WERI-Rb-1 (cell line): ENCODE measurements at regions not wholly inside any gene's neighbourhood (a gene's known extent, or its start where the extent isn't known, plus 50 kb on each side); places are given as distances from the start of the nearest gene placed in this dataset.

Experiments
- DNase-seq: peaks from one replicate; pipeline ENCODE4 v3.0.0-alpha.2; 2020
- H3K27ac ChIP-seq: fragments of 250-450 bp; sonication (Bioruptor Pico); 2 replicates; pipeline ENCODE4 v1.5.1; 2020; ENCODE audit warnings: mild to moderate bottlenecking, moderate library complexity
- H3K27me3 ChIP-seq: fragments of 250-450 bp; sonication (Bioruptor Pico); 2 replicates; pipeline ENCODE4 v1.5.1; 2021; ENCODE audit warnings: mild to moderate bottlenecking, low read depth, moderate library complexity; ENCODE audit not compliant: insufficient read depth, severe bottlenecking
- H3K36me3 ChIP-seq: fragments of 250-450 bp; sonication (Bioruptor Pico); 2 replicates; pipeline ENCODE4 v1.5.1; 2020; ENCODE audit warnings: mild to moderate bottlenecking, moderate library complexity
- H3K4me3 ChIP-seq: 2 replicates; pipeline ENCODE4 v1.5.1; 2011; ENCODE audit warnings: low read depth, mild to moderate bottlenecking, control low read depth, low read length
- H3K9me3 ChIP-seq: fragments of 250-450 bp; sonication (Bioruptor Pico); 2 replicates; pipeline ENCODE4 v1.5.1; 2021; ENCODE audit warnings: mild to moderate bottlenecking, moderate library complexity; ENCODE audit not compliant: severe bottlenecking
- CTCF ChIP-seq: IDR thresholded peaks from 2 replicates; pipeline ENCODE4 v1.5.1; 2011; ENCODE audit warnings: low read depth, mild to moderate bottlenecking, control low read depth, inconsistent platforms, low read length

GRCh38 chr14:87600240-87600639 lies 392.7 kb downstream of the GALC start:
- no peak for DNase-seq
- H3K9me3 ChIP-seq = peaks cover 2% of the 10 kb centered on the region
- no peak for TF ChIP-seq CTCF

GRCh38 chr14:87581298-87581697 lies 411.7 kb downstream of the GALC start:
- TF ChIP-seq CTCF = no peak
- H3K36me3 ChIP-seq = no peaks in the 10 kb centered on the region
- no peak for DNase-seq
- no peak overlapping the region for H3K27ac ChIP-seq
- H3K9me3 ChIP-seq = no peaks in the 10 kb centered on the region
- H3K27me3 ChIP-seq = no peaks in the 10 kb centered on the region
- H3K4me3 ChIP-seq = no peak overlapping the region

More at GRCh38 chr14:87600240-87600639, 392.7 kb downstream of the GALC start:
- Histone ChIP-seq H3K36me3 (no peaks in the 10 kb centered on the region), H3K27me3 (no peaks in the 10 kb centered on the region), H3K4me3 (no peak overlapping the region), H3K27ac (no peak overlapping the region)

- no peaks in the 10 kb centered on the region for H3K27me3 ChIP-seq
- no peak overlapping the region for H3K27ac ChIP-seq
- DNase-seq = no peak
- no peaks in the 10 kb centered on the region for H3K9me3 ChIP-seq
- no peak overlapping the region for H3K4me3 ChIP-seq
- no peaks in the 10 kb centered on the region for H3K36me3 ChIP-seq
- no peak for TF ChIP-seq CTCF
Observed at GRCh38 chr14:87579036-87579435, 413.9 kb downstream of the GALC start.

- H3K36me3 ChIP-seq = no peaks in the 10 kb centered on the region
- H3K27ac ChIP-seq = no peak overlapping the region
- TF ChIP-seq CTCF = no peak
- no peaks in the 10 kb centered on the region for H3K9me3 ChIP-seq
- no peak for DNase-seq
- H3K27me3 ChIP-seq = no peaks in the 10 kb centered on the region
- no peak overlapping the region for H3K4me3 ChIP-seq
Observed at GRCh38 chr14:87575378-87575777, 417.6 kb downstream of the GALC start.

- Histone ChIP-seq H3K27ac (no peak overlapping the region), H3K9me3 (no peaks in the 10 kb centered on the region), H3K36me3 (no peaks in the 10 kb centered on the region), H3K4me3 (no peak overlapping the region), H3K27me3 (no peaks in the 10 kb centered on the region)
- no peak for TF ChIP-seq CTCF
- no peak for DNase-seq
Observed at GRCh38 chr14:87573591-87573990, 419.4 kb downstream of the GALC start.

GRCh38 chr14:87567618-87568295 lies 425.2 kb downstream of the GALC start:
- H3K27ac ChIP-seq = no peak overlapping the region
- DNase-seq = no peak
- no peaks in the 10 kb centered on the region for H3K36me3 ChIP-seq
- TF ChIP-seq CTCF = no peak
- no peaks in the 10 kb centered on the region for H3K9me3 ChIP-seq
- H3K4me3 ChIP-seq = no peak overlapping the region
- no peaks in the 10 kb centered on the region for H3K27me3 ChIP-seq
